Ishikawa (cell line): ENCODE measurements at regions not wholly inside any gene's neighbourhood (a gene's known extent, or its start where the extent isn't known, plus 50 kb on each side); places are given as distances from the start of the nearest gene placed in this dataset.

Experiments used
- CEBPB ChIP-seq: IDR thresholded peaks from 2 replicates; pipeline ENCODE4 v1.6.1; 2012
- CREB1 ChIP-seq: IDR thresholded peaks from 2 replicates; pipeline ENCODE4 v1.6.1; 2012; ENCODE audit warnings: low read depth
- EGR1 ChIP-seq: IDR thresholded peaks from 2 replicates; pipeline ENCODE4 v1.6.1; 2012
- EP300 ChIP-seq: IDR thresholded peaks from 2 replicates; pipeline ENCODE4 v1.6.1; 2012; ENCODE audit warnings: borderline replicate concordance
- FOXM1 ChIP-seq: IDR thresholded peaks from 2 replicates; pipeline ENCODE4 v1.6.1; 2012; ENCODE audit warnings: low read depth, borderline replicate concordance
- MAX ChIP-seq: IDR thresholded peaks from 2 replicates; pipeline ENCODE4 v1.6.1; 2012
- NFIC ChIP-seq: IDR thresholded peaks from 2 replicates; pipeline ENCODE4 v1.6.1; 2012
- RAD21 ChIP-seq: IDR thresholded peaks from 2 replicates; pipeline ENCODE4 v1.6.1; 2012; ENCODE audit warnings: low read depth
- REST ChIP-seq: IDR thresholded peaks from 2 replicates; pipeline ENCODE4 v1.6.1; 2012; ENCODE audit warnings: low read depth, mild to moderate bottlenecking
- TAF1 ChIP-seq: IDR thresholded peaks from 2 replicates; pipeline ENCODE4 v1.6.1; 2012; ENCODE audit warnings: low read depth, mild to moderate bottlenecking
- TCF12 ChIP-seq: IDR thresholded peaks from 2 replicates; pipeline ENCODE4 v1.6.1; 2012; ENCODE audit warnings: low read depth
- TEAD4 ChIP-seq: IDR thresholded peaks from 2 replicates; pipeline ENCODE4 v1.6.1; 2012
- USF1 ChIP-seq: IDR thresholded peaks from 2 replicates; pipeline ENCODE4 v1.6.1; 2012
- YY1 ChIP-seq: IDR thresholded peaks from 2 replicates; pipeline ENCODE4 v1.6.1; 2012; ENCODE audit warnings: low read depth
- ZBTB7A ChIP-seq: IDR thresholded peaks from 2 replicates; pipeline ENCODE4 v1.6.1; 2012; ENCODE audit warnings: low read depth

GRCh38 chr13:74023484-74023883 is 110.7 kb downstream of the KLF12 start:
- TF ChIP-seq TAF1 (no peak), REST (no peak), TCF12 (no peak), USF1 (no peak), TEAD4 (no peak), EP300 (no peak), CREB1 (no peak), NFIC (no peak), EGR1 (no peak), YY1 (no peak), FOXM1 (no peak), RAD21 (no peak), CEBPB (no peak), MAX (no peak), ZBTB7A (no peak)

- TF ChIP-seq MAX = no peak
- no peak for TF ChIP-seq EP300
- TF ChIP-seq YY1 = no peak
- no peak for TF ChIP-seq CREB1
- TF ChIP-seq ZBTB7A = no peak
These were observed 112.7 kb downstream of the KLF12 start for GRCh38 chr13:74021505-74021904.

- TF ChIP-seq TAF1 = no peak
These were observed 116.2 kb downstream of the KLF12 start for GRCh38 chr13:74018062-74018431.

GRCh38 chr13:74017301-74018061 is 116.7 kb downstream of the KLF12 start:
- TF ChIP-seq YY1 (no peak), REST (no peak), MAX (no peak), CEBPB (no peak), FOXM1 (no peak)

GRCh38 chr13:74015137-74015536 is 119.1 kb downstream of the KLF12 start:
- TF ChIP-seq MAX (no peak), NFIC (no peak)

GRCh38 chr13:74009100-74009668 is 125.0 kb downstream of the KLF12 start:
- TF ChIP-seq EP300 = no peak
- no peak for TF ChIP-seq TEAD4
- no peak for TF ChIP-seq CEBPB
- TF ChIP-seq REST = no peak
- TF ChIP-seq MAX = no peak
- TF ChIP-seq ZBTB7A = no peak
- no peak for TF ChIP-seq RAD21
- no peak for TF ChIP-seq FOXM1
- TF ChIP-seq EGR1 = no peak
- no peak for TF ChIP-seq NFIC
- TF ChIP-seq TAF1 = no peak
- TF ChIP-seq CREB1 = no peak
- TF ChIP-seq TCF12 = no peak
- TF ChIP-seq USF1 = no peak
- no peak for TF ChIP-seq YY1
